ENCODE measurements at regions not wholly inside any gene's neighbourhood (a gene's known extent, or its start where the extent isn't known, plus 50 kb on each side); places are given as distances from the start of the nearest gene placed in this dataset.
"Not testable (repeated sequence)": the region's sequence is repeated elsewhere in the genome, so short reads cannot be mapped to it uniquely, and the experiment has no call there.

GRCh38 chr6:133795051-133795450 lies 93.9 kb upstream of the TCF21 start:
- not testable (repeated sequence) for DNase-seq (ENCODE audit: low read depth)

DNA sequence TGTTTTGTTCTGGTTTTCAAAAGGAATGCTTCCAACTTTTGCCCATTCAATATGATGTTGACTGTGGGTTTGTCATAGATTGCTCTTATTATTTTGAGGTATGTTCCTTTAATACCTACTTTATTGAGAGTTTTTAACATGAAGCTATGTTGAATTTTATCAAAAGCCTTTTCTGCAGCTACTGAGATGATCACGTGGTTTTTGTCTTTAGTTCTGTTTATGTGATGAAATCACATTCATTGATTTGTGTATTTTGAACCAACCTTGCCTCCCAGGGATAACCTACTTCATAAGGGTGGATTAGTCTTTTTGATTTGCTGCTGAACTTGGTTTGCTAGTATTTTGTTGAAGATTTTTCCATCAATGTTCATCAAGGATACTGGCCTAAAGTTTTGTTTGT lies 92.7 kb upstream of the TCF21 start:
- no peak for DNase-seq (ENCODE audit: low read depth)

GRCh38 chr6:133799043-133799442 lies 89.9 kb upstream of the TCF21 start:
- DNase-seq (ENCODE audit: low read depth), result no peak

- DNase-seq (ENCODE audit: low read depth), result no peak
Measured at GRCh38 chr6:133802861-133803260, 86.1 kb upstream of the TCF21 start.

DNA sequence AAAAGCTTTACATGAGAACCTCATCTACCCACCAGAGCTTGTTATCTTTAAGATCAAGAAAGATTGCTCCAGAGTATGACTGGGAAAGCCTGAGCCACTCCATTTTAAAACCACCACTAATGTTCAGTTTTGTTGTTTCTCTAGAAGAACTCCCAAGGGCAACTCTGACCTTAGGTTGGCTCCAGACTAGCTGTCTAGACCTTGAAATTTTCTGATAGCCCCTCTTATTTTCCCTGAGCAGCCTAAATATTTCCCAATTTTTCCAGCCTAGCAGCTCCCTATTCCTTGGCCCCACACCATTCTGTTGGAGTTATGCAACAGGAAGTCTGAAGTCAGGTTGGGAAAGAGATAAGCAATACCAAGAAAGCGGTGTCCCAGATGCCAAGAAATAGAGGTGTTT lies 84.6 kb upstream of the TCF21 start:
- no peak for DNase-seq (ENCODE audit: low read depth)

DNA sequence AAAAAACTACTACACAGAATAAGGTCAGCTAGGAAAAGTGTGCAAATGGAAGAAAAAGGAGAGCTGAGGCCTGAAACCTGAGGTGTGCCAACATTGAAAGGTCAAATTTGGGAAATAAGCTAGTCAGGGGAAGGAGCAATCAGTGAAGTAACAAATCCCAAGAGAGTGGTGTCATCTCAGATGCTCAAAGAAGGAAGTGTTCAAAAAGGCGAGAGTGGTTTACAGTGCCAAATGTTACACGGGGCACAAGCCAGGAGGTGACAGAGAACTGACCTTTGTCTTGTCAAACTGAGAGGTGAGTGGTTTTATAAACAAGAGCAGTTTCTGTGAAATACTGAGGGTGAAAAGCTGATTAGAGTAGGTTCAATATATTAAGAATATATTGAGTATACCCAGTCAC lies 83.0 kb upstream of the TCF21 start:
- DNase-seq (ENCODE audit: low read depth), result no peak

GRCh38 chr6:133806382-133807140 lies 82.4 kb upstream of the TCF21 start:
- no peak for DNase-seq (ENCODE audit: low read depth)

DNA sequence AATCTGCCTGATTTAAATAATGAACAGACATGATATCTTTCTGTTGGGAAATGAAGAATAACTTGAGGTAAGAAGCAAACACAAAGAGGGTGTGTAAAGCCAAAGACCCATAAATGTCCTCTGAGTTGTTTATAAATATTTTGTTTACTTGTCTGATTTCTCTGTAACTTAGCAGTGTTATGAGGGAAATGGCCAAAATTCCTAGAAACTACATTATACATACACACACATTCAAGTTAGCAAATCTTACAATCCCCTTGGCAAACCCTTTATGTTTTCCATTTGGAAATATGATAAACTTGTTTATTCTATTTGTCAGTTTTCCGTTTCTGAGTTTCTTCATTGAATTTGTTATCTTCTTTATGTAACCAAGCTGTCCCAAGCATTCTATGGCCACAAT lies 81.4 kb upstream of the TCF21 start:
- DNase-seq (ENCODE audit: low read depth), result no peak

DNA sequence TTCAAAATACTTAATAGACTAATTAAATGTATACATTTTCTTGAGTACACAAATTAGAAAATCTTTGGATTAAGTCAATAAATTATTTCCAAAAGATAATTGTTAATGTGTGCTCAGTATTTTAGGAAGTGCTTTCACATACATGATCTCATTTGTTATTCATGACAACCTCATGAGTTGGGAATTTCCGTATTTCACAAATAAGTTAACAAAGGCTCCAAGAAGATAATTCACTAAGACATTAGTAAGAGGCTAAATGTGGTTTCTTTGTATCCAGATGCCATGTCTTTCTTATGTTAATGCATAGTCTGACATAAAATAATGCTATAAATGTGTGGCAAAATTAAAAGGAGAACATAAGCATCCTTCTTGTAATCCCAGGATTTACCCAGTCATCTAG lies 79.5 kb upstream of the TCF21 start:
- DNase-seq (ENCODE audit: low read depth), result no peak

- no peak for DNase-seq (ENCODE audit: low read depth)
Measured at GRCh38 chr6:133811557-133811956, 77.4 kb upstream of the TCF21 start.

DNA sequence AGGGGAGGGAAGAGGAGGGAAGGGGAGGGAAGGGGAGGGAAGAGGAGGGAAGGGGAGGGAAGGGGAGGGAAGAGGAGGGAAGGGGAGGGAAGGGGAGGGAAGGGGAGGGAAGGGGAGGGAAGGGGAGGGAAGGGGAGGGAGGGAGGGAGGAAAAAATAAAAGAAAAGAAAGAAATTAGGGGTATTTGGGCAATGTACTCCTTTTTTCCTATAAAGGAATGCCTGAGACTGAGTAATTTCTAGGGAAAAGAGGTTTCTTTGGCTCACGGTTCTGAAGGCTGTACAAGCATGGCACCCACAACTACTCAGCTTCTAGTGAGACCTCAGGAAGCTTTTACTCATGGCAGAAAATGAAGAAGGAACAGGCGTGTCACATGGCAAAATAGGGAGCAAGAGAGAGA lies 76.5 kb upstream of the TCF21 start:
- DNase-seq (ENCODE audit: low read depth), result not testable (repeated sequence)

DNA sequence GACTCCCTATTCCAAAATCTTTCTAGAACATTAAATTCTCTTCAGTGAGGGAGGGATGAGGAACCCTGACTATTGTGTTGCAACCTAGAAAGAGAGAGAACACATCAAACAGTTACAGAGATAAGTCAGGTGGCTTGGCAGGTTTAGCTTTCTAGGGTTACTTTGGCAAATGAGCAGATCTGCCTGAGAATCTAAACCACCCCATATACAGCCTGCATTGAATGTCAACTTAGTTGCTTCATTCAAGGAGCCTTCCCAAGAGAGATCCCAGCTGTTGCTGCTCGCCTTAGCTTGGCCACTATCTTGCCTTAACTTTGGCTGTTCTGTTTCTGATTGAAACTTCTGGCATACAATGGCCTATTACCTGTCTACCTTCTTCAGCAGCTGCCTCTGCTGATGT lies 74.7 kb upstream of the TCF21 start:
- no peak for DNase-seq (ENCODE audit: low read depth)

GRCh38 chr6:133814797-133815196 lies 74.1 kb upstream of the TCF21 start:
- DNase-seq (ENCODE audit: low read depth), result no peak

GRCh38 chr6:133815313-133815712 lies 73.6 kb upstream of the TCF21 start:
- DNase-seq (ENCODE audit: low read depth), result no peak

DNA sequence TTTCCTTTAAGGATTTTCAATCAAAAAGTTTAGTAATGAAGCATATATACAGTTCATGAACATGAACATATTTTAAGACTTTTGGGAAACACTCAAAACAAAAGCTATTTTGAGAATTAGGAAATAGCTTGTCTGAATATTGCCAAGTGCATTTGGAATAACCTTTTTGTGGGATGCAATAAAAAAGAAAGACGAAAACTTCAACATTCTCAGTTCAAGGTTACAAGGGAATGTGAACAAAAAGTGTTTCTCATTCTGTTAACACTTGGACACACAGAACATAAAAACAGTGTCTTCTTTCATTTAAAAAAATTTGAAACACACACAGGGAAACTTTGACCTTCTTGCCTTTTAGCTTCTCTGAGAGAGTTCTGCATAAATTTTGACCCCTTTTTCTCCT lies 72.7 kb upstream of the TCF21 start:
- DNase-seq (ENCODE audit: low read depth), result no peak

GRCh38 chr6:133817460-133818047 lies 71.4 kb upstream of the TCF21 start:
- DNase-seq (ENCODE audit: low read depth), result no peak

GRCh38 chr6:133818320-133818719 lies 70.6 kb upstream of the TCF21 start:
- no peak for DNase-seq (ENCODE audit: low read depth)

DNA sequence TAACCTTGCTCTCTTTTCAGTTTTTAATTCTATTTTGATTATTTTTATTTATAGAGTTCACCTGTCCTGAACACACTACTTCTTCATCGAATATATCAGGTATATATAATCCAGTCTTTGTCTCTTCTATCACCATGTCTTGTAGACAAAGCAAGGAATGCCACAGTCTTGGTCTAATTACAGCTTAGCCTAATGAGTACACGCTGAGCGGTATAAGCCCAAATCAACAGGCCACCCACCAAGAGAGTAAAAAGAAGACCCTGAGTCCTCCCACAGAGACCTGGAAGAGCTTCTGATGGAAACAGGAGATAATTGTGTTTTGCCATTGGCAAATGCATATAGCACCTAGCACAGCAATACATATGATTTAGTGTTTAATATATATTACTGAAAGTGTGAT lies 68.7 kb upstream of the TCF21 start:
- no peak for DNase-seq (ENCODE audit: low read depth)

DNA sequence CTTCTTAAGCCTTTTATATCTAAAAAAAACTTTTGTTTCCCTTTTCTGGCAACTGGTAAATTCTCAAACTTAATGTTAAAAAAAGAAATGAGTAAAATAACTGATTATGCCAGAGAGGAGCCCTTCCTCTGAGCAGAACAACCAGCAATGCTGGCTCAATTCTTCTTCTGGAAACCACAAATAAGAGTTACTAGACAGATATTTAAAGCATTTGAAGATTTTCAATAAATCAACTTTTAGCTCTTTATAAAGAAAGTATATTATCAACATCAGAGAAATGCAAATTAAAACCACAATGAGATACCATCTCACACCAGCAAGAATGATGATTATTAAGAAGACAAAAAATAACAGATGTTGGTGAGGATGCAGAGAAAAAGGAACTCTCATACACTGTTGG lies 61.1 kb upstream of the TCF21 start:
- no peak for DNase-seq (ENCODE audit: low read depth)

GRCh38 chr6:133833949-133834359 lies 55.0 kb upstream of the TCF21 start:
- DNase-seq (ENCODE audit: low read depth), result no peak

DNA sequence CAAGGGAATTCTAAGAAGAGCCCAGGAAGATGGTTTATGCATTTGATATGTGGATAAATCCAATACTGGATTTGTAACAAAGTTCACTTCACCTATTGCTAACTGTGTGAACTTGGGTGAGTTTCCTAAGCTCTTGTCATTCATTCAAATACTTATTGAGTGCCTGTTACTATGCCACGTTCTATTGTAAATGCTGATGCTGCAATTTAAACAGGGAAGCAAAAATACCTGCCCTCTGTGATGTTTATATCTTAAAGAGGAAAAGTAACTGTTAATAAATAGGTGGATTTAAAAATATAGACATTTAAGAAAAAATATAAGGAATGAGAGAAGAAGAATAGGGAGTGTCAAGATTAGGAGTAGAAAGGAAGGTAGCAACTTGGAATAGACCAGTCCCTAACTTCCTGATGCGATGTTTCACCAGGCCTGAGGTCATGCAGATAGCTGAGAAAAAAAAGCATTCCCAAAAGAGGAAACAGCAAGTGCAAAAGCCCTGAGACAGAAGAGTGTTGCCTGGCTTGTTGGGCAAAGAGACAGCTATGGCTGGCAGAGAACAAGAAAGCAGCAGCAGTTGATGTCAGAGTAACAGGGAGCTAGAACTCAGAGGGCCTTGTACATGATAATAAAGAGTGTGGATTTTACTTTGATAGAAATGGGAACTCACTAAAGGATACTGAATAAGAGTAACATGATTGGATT lies 54.3 kb upstream of the TCF21 start:
- no peak for DNase-seq (ENCODE audit: low read depth)

DNA sequence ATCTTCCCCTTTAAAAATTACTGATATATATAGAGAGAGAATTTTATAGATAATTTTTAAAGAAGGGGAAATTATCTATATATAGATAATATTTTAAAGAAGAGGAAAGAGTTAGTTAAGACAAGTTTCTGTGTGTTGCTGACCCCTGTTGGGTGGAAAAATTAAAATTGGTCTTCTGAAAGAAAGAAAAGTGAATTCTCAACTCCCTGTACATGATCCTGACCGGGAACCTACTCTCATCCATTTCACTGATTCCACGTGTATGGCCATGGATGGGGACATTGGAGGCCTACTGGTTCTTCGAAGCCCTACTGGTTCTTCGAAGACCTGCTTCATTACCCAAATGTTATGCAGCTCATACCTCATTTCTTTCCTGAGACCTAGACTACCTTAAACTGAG lies 53.0 kb upstream of the TCF21 start:
- no peak for DNase-seq (ENCODE audit: low read depth)

DNA sequence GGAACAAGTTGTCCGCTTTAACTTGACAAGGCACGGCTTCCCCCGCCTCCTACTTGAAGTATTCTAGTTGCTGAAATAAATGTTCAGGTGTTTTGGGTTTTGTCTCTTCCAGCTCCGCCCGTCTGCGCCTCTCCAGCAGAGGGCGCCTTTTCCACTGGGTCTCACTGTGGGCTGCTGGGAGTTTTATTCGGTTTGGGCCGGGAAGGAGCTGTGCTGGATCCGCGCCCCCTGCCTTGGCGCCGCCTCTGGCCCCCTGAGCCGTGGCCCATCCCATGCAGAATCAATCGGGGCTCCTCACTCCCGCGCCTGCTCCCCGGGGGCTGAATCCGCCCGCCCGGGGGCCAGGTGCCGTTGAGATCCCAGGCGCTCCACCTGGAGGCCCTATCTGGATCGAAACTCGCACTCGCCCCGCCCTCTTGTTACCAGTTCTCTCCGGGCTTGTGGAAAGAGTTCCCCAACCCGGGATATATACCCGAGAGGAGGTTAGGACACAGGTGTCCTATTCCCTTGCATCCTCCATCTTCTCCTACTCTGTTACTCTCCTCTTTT lies 51.0 kb upstream of the TCF21 start:
- DNase-seq (ENCODE audit: low read depth), result no peak
